GM12891 (cell line): ENCODE measurements at regions not wholly inside any gene's neighbourhood (a gene's known extent, or its start where the extent isn't known, plus 50 kb on each side); places are given as distances from the start of the nearest gene placed in this dataset.
"Not testable (repeated sequence)": the region's sequence is repeated elsewhere in the genome, so short reads cannot be mapped to it uniquely, and the experiment has no call there.

Source experiments
- DNase-seq: peaks from one replicate; pipeline ENCODE4 v3.0.0; 2011; ENCODE audit warnings: low spot score; ENCODE audit not compliant: insufficient read length
- FAIRE-seq: peaks from 2 replicates; lab custom pipeline; 2011; peaks lifted over from hg19 to GRCh38; lab: Jason Lieb, UNC
- PAX5 ChIP-seq: IDR thresholded peaks from 2 replicates; pipeline ENCODE4 v1.6.1; 2011; ENCODE audit warnings: low read length, moderate library complexity, mild to moderate bottlenecking; ENCODE audit not compliant: insufficient read depth, severe bottlenecking
- POLR2A ChIP-seq: IDR thresholded peaks from 2 replicates; pipeline ENCODE4 v1.6.1; 2011; ENCODE audit warnings: low read depth, low read length, control low read depth
- POLR2AphosphoS5 ChIP-seq: IDR thresholded peaks from 2 replicates; pipeline ENCODE4 v1.6.1; 2011; ENCODE audit warnings: low read depth, low read length, control low read depth
- POU2F2 ChIP-seq: IDR thresholded peaks from 2 replicates; pipeline ENCODE4 v1.6.1; 2011; ENCODE audit warnings: low read depth, mild to moderate bottlenecking, control low read depth, low read length, moderate library complexity
- SPI1 ChIP-seq: IDR thresholded peaks from 2 replicates; pipeline ENCODE4 v1.6.1; 2011; ENCODE audit warnings: low read depth, low read length, control low read depth
- TAF1 ChIP-seq: IDR thresholded peaks from 2 replicates; pipeline ENCODE4 v1.6.1; 2011; ENCODE audit warnings: low read depth, low read length, control low read depth

- TF ChIP-seq PAX5, result no peak
- TF ChIP-seq SPI1, result no peak
- TF ChIP-seq POU2F2, result no peak
- no peak for TF ChIP-seq POLR2AphosphoS5
- TF ChIP-seq POLR2A, result no peak
- no peak for TF ChIP-seq TAF1
- FAIRE-seq, result no peak
- no peak for DNase-seq
These were observed 94.0 kb upstream of the ABCA1 start for GRCh38 chr9:105021917-105022316.

DNA sequence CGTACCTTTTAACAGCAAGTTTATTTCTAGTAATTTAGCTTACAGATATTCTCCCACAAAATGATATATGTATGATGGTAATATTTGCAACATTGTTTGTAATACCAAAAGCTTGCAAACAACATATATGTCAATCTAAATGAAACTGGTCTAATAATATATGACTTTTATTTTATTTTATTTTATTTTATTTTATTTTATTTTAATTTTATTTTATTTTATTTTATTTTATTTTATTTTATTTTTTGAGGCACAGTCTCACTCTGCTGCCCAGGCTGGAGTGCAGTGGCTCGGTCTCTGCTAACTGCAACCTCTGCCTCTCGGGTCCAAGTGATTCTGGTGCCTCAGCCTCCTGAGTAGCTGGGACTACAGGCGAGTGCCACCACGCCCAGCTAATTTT, 94.6 kb upstream of the ABCA1 start:
- not testable (repeated sequence) for FAIRE-seq

GRCh38 chr9:105023788-105024187, 95.8 kb upstream of the ABCA1 start:
- FAIRE-seq (no peak), DNase-seq (no peak)
- TF ChIP-seq SPI1 (no peak), POLR2A (no peak), PAX5 (no peak), TAF1 (no peak), POLR2AphosphoS5 (no peak), POU2F2 (no peak)

More for the DNA sequence above, 94.6 kb upstream of the ABCA1 start:
- DNase-seq, result not testable (repeated sequence)

DNA sequence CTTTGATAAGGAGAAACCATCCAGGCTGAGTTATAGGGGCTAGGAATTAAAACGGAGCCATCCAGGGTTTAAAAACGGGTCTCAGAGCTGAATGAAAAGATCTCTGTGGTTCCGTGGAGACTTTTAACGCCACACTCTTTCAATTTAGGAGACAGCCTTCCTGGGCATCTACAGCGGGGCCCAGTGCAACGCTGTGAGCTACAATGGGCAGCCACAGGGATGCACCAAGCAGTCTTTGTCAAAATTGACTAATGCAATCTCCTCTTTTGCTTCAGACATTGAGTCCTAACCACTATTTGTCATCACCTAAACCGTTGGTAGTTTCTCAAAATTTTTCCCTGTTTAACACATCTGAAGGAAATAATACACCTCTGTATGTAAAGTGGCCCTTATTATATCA, 96.6 kb upstream of the ABCA1 start:
- no peak for DNase-seq
- TF ChIP-seq POLR2AphosphoS5 (no peak), POU2F2 (no peak), PAX5 (no peak), TAF1 (no peak), SPI1 (no peak), POLR2A (no peak)
- FAIRE-seq, result no peak

DNA sequence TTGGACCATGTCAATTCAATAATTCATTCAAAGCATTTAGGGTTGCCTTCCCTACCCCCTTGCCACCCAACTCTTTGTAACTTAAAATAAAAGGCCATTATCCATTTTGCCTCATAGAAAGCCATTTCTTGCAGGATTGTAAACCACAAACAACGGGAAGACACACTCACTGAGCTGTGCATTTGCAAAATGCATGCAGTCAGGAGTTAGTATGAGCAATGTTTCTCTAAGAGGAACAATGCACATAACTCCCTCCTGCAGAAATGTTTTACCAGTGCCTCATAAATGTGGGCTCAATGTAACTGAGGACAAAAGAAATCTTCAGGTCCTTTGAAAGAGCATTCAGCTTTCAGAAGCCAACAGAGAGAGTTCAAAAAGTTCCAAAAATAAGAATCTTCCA, 98.5 kb upstream of the ABCA1 start:
- DNase-seq (no peak), FAIRE-seq (no peak)
- no peak for TF ChIP-seq POLR2A
- no peak for TF ChIP-seq POLR2AphosphoS5
- no peak for TF ChIP-seq TAF1
- TF ChIP-seq PAX5, result no peak
- TF ChIP-seq POU2F2, result no peak
- no peak for TF ChIP-seq SPI1

GRCh38 chr9:105027084-105027483, 99.1 kb upstream of the ABCA1 start:
- no peak for DNase-seq
- TF ChIP-seq SPI1 (no peak), POLR2A (no peak), POU2F2 (no peak)
- no peak for FAIRE-seq

GRCh38 chr9:105030285-105030684, 102.3 kb upstream of the ABCA1 start:
- FAIRE-seq (no peak), DNase-seq (no peak)
- no peak for TF ChIP-seq TAF1
- no peak for TF ChIP-seq PAX5
- TF ChIP-seq POLR2A, result no peak
- TF ChIP-seq SPI1, result no peak
- TF ChIP-seq POU2F2, result no peak
- no peak for TF ChIP-seq POLR2AphosphoS5

GRCh38 chr9:105037139-105037538, 109.2 kb upstream of the ABCA1 start:
- TF ChIP-seq POLR2A (no peak), SPI1 (no peak), TAF1 (no peak), PAX5 (no peak), POU2F2 (no peak), POLR2AphosphoS5 (no peak)
- DNase-seq (no peak), FAIRE-seq (no peak)

GRCh38 chr9:105038051-105038450, 110.1 kb upstream of the ABCA1 start:
- no peak for DNase-seq
- TF ChIP-seq POLR2A (no peak), SPI1 (no peak), PAX5 (no peak), POU2F2 (no peak), POLR2AphosphoS5 (no peak), TAF1 (no peak)
- no peak for FAIRE-seq

GRCh38 chr9:105039175-105039799, 111.3 kb upstream of the ABCA1 start:
- TF ChIP-seq POLR2AphosphoS5 (no peak), POLR2A (no peak), POU2F2 (no peak), PAX5 (no peak), TAF1 (no peak), SPI1 (no peak)
- FAIRE-seq (no peak), DNase-seq (no peak)
